Dermis blood vessel endothelial cell (primary cell): ENCODE measurements at regions not wholly inside any gene's neighbourhood (a gene's known extent, or its start where the extent isn't known, plus 50 kb on each side); places are given as distances from the start of the nearest gene placed in this dataset.
A peak's percentile ranks its signal among the peaks of the same experiment; 100 is the strongest.

Experiments used
- DNase-seq: peaks from one replicate; pipeline ENCODE4 v3.0.0; 2010

DNA sequence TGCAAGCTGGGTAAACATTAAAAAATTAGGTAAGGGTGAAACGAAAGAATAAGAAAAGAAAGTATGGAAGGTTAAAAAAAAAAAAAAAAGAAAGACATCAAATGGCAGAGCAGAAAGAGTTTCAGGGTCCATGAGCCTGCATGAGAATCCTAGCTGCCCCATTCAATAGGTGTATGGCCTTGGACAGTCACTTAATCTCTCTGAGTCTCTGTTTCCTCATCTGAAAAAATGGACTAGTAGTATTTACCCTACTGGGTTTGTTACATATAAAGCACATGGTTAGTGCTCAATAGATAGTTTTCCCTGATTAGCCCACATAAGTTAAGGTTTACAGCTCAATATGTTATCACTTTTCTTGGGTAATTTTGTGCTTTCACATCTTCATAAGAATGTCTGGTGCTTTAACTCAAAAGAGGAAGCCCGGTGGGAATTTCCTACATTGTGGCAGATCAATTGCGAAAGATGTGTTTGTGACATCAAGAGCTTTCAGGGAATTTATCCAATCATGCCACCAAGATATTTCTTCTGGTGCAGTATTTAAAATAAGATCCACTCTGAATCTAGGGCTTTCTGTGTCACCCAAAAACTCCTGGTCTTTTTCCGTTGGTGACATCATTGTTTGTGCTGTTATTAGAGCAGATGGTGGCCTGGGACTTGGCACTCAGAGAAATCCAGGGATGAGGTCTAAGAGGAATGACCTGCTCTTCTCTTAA, 57.2 kb upstream of the UBE2E1 start:
- peak; percentile 18 for DNase-seq

DNA sequence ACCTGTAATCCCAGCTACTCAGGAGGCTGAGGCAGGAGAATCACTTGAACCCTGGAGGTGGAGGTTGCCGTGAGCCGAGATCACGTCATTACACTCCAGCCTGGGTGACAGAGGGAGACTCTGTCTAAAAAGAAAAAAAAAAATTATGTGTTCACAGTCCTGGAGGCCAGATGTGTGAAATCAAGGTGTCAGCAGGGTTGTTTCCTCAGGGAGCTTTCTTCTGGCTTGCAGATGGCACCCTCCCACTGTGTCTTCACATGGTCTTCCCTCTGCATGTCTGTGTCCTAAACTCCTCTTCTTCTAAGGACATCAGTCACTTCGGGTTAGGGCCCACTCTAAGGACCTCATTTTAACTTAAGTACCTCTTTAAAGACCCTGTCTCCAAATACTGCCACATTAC, 56.1 kb upstream of the UBE2E1 start:
- DNase-seq: no peak

DNA sequence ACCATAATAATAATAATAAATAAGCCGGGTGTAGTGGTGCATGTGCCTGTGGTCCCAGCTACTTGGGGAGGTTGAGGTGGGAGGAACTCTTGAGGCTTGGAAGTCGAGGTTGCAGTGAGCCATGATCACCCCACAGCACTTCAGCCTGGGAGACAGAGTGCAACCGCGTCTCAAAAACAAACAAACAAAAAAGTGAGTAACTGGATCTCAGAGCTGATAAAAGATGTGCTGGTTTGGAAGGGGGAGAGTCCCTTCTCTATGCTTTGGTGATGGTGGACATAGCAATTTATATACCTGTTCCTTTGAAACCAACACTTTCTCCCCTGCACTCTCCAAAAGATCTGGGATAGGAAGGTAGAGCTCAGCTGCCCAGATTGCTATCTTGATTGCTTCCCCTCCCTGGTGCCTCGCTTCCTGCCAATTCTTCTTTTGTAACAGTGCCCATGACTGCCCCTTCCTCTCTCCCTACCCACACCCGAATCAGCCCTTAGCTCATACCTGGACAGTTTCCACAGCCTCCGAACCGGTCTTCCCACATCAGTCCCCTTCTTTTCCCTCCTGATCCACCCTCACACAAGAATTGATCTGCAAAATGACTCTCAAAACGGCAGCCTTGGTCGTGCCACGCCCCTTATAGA, 55.1 kb upstream of the UBE2E1 start:
- DNase-seq: peak; percentile 44

DNA sequence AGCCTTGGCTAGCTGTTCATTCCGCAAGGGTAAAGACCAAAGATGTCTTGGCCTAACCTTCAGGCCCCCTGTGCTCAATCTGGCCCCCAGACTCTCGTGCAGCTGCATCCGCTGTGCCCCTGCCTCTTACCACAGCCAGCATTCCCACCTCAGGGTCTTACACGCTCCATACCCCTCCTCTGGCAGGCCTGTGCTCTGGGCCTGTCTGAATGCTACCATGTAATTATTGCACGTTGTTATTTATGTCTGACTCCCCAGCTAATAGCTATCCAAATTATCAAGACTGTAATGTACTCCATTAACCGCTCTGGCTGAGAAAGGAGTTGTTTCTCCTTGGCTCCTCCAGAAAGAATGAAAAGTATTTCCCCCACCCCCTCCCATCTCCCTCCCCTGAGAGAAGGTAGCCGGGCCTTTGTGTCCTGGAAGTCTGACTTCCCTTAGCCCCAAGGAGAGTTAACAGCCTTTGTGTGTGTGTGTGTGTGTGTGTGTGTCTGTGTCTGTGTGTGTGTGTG, 54.5 kb upstream of the UBE2E1 start:
- DNase-seq: peak; percentile 73

DNA sequence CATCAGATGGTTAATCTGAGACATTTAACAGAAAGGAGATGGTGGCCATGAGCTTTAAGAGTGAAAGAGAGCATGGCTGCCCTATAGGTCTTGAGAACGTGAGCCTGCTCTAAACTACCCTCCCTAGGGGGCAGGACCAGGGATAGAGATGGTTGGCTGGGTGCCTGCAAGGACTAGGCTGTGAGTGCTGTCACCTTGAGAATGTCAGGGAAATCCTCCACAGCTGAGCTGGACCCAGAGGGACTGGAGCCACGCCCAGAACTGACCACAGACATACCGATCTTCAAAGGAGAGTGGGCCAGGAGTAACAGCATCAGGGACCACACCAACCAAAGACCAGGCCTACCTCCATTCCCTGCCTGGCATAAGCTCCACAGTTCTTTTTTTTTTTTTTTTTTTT, 53.6 kb upstream of the UBE2E1 start:
- no peak for DNase-seq

DNA sequence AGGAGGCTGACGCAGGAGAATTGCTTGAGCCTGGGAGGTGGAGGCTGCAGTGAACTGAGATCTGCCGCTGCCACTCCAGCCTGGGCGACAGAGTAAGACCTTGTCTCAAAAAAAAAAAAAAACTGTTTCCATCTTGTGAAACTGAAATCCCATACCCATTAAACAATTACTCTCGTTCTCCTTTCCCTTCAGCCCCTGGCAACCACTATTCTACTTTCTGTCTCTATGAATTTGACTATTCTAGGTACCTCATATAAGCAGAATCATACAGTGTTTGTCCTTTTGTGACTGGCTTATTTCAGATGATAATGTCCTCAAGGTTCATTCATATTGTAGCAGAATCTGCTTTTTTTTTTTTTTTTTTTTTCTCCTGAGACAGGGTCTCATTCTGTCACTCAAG, 51.5 kb upstream of the UBE2E1 start:
- no peak for DNase-seq
